Panc1 (cell line): ENCODE measurements at regions not wholly inside any gene's neighbourhood (a gene's known extent, or its start where the extent isn't known, plus 50 kb on each side); places are given as distances from the start of the nearest gene placed in this dataset.

Experiments
- ATAC-seq: fragments of 200-7000 bp; cut with Tn5 transposase; 2 replicates; pipeline ENCODE4 v1.9.1; 2020; ENCODE audit warnings: mild to moderate bottlenecking, moderate library complexity
- BruUV-seq: library from RNA; stranded (reverse); fragments of 400-500 nt; replicated peaks from 2 replicates; lab custom pipeline; 2021; lab: Mats Ljungman, UMichigan
- CTCF ChIA-PET: fragments of 300-600 bp; sonication (Branson Sonifier 250); formaldehyde crosslinking; loops from one replicate; lab custom pipeline; 2022; ENCODE audit warnings: antibody characterized with exemption; lab: Charles Lee
- POLR2A ChIA-PET: fragments of 300-600 bp; sonication (Branson Sonifier 250); formaldehyde crosslinking; loops from one replicate; lab custom pipeline; 2022; ENCODE audit warnings: antibody characterized with exemption; lab: Charles Lee
- DNase-seq: peaks from one replicate; pipeline ENCODE4 v3.0.0-alpha.2; 2010; ENCODE audit warnings: low read depth, low spot score
- H3K27ac ChIP-seq: 2 replicates; pipeline ENCODE4 v1.5.1; 2011; ENCODE audit warnings: mild to moderate bottlenecking, low read length, inconsistent platforms
- H3K27me3 ChIP-seq: fragments of 200-500 bp; sonication (Bioruptor generic); 2 replicates; pipeline ENCODE4 v1.6.0; 2014; ENCODE audit warnings: low read length, inconsistent platforms; ENCODE audit not compliant: control insufficient read depth, insufficient read depth
- H3K36me3 ChIP-seq: fragments of 200-500 bp; sonication (Bioruptor generic); 2 replicates; pipeline ENCODE4 v1.5.1; 2014; ENCODE audit warnings: inconsistent platforms, mild to moderate bottlenecking, low read length, moderate library complexity; ENCODE audit not compliant: control insufficient read depth, insufficient read depth
- H3K4me1 ChIP-seq: 2 replicates; pipeline ENCODE4 v1.5.1; 2011; ENCODE audit warnings: inconsistent platforms, mild to moderate bottlenecking, low read length, moderate library complexity; ENCODE audit not compliant: control insufficient read depth, insufficient read depth
- H3K4me3 ChIP-seq, 2 experiments: 2 replicates each; pipeline ENCODE4 v1.5.1; 2011 to 2012; ENCODE audit warnings: low read depth in 2 of 2, low read length in 2 of 2, mild to moderate bottlenecking in 2 of 2, inconsistent platforms in 1 of 2, moderate library complexity in 1 of 2
- H3K9me3 ChIP-seq: fragments of 200-500 bp; sonication (Bioruptor generic); 2 replicates; pipeline ENCODE4 v1.5.1; 2014; ENCODE audit warnings: low read depth, mild to moderate bottlenecking, inconsistent platforms, low read length, moderate library complexity; ENCODE audit not compliant: control insufficient read depth, insufficient read depth
- CTCF ChIP-seq: fragments of 450-650 bp; IDR thresholded peaks from 2 replicates; pipeline ENCODE4 v1.5.1; 2017; ENCODE audit warnings: mild to moderate bottlenecking
- POLR2AphosphoS5 ChIP-seq: IDR thresholded peaks from 2 replicates; pipeline ENCODE4 v1.6.1; 2012; ENCODE audit warnings: mild to moderate bottlenecking, low read depth, low read length, moderate library complexity
- REST ChIP-seq, 2 experiments: IDR thresholded peaks; 2 replicates each; pipeline ENCODE4 v1.6.1; 2011 to 2012; ENCODE audit warnings: low read depth in 2 of 2, control low read depth in 1 of 2, low read length in 1 of 2, mild to moderate bottlenecking in 1 of 2, moderate library complexity in 1 of 2; ENCODE audit not compliant: insufficient read depth in 1 of 2
- SIN3A ChIP-seq: IDR thresholded peaks from 2 replicates; pipeline ENCODE4 v1.6.1; 2012; ENCODE audit warnings: low read depth, mild to moderate bottlenecking, low read length, moderate library complexity, borderline replicate concordance; ENCODE audit not compliant: insufficient read depth
- TCF7L2 ChIP-seq: IDR thresholded peaks from 2 replicates; pipeline ENCODE4 v1.6.1; 2011; ENCODE audit warnings: mild to moderate bottlenecking, low read depth, low read length, inconsistent platforms
- in situ Hi-C: cut with HindIII; loops from 2 replicates; pipeline ENCODE4 v1.10.0; 2016; ENCODE audit warnings: low sequenced_read_pairs, low pct_unique_long_range_greater_than_20kb
- intact Hi-C: fragments of 100-400 bp; cut with micrococcal nuclease; formaldehyde crosslinking; loops from one replicate; pipeline ENCODE4 v1.10.0; 2022; ENCODE audit not compliant: unreplicated experiment

- Histone ChIP-seq H3K4me1 (no peaks in the 10 kb centered on the region), H3K27me3 (no peaks in the 10 kb centered on the region), H3K36me3 (no peaks in the 10 kb centered on the region), H3K27ac (no peak overlapping the region), H3K4me3 (no peak overlapping the region), H3K9me3 (no peaks in the 10 kb centered on the region)
- CTCF ChIA-PET, result no interaction called here
- ATAC-seq (no peak), DNase-seq (no peak)
- POLR2A ChIA-PET, result no interaction called here
- TF ChIP-seq TCF7L2, result no peak
- no peak for TF ChIP-seq SIN3A
- no peak for TF ChIP-seq POLR2AphosphoS5
- no peak for TF ChIP-seq CTCF
- TF ChIP-seq REST (IDR thresholded peaks at IDR 0.05; ENCODE audit: insufficient read depth in 1 of 2, low read depth in 2 of 2, low read length in 1 of 2), result no peak
- intact Hi-C loops (no loop called here), in situ Hi-C loops (no loop called here)
- BruUV-seq, result no TSS peak
Observed at GRCh38 chr3:162367429-162368260, 871.0 kb downstream of the OTOL1 start.

- ATAC-seq, result no peak
- H3K4me3 ChIP-seq, result no peak overlapping the region
- no peaks in the 10 kb centered on the region for H3K4me1 ChIP-seq
- TF ChIP-seq POLR2AphosphoS5 (no peak), TCF7L2 (no peak), REST (IDR thresholded peaks at IDR 0.05; ENCODE audit: insufficient read depth in 1 of 2, low read depth in 2 of 2, low read length in 1 of 2) (no peak), SIN3A (no peak), CTCF (no peak)
- intact Hi-C loops (no loop called here), in situ Hi-C loops (no loop called here)
- ChIA-PET POLR2A (no interaction called here), CTCF (no interaction called here)
- no peak overlapping the region for H3K27ac ChIP-seq
- H3K36me3 ChIP-seq, result no peaks in the 10 kb centered on the region
- no peaks in the 10 kb centered on the region for H3K27me3 ChIP-seq
- H3K9me3 ChIP-seq, result no peaks in the 10 kb centered on the region
- BruUV-seq, result no TSS peak
- DNase-seq, result no peak
Observed at GRCh38 chr3:162368417-162368816, 871.8 kb downstream of the OTOL1 start.
